Thyroid gland (tissue), 4 donors: ENCODE measurements at regions not wholly inside any gene's neighbourhood (a gene's known extent, or its start where the extent isn't known, plus 50 kb on each side); places are given as distances from the start of the nearest gene placed in this dataset.

ENCODE experiments used
- POLR2A ChIP-seq, 2 donors: fragments of 450-650 bp; IDR thresholded peaks; one replicate each; pipeline ENCODE4 v1.6.1; 2017; ENCODE audit warnings: antibody characterized with exemption in 2 of 2, mild to moderate bottlenecking in 2 of 2, moderate library complexity in 1 of 2
- TF ChIP-seq, protein P1 (sequence below), 6 experiments: fragments of 200-600 bp in 3 of 6; fragments of 450-650 bp in 3 of 6; sonication (generic) in 3 of 6; IDR thresholded peaks; one replicate each; pipeline ENCODE4 v1.5.1; 2016 to 2019; ENCODE audit warnings: antibody characterized with exemption in 6 of 6, mild to moderate bottlenecking in 2 of 6, inconsistent platforms in 1 of 6, moderate library complexity in 1 of 6

DNA sequence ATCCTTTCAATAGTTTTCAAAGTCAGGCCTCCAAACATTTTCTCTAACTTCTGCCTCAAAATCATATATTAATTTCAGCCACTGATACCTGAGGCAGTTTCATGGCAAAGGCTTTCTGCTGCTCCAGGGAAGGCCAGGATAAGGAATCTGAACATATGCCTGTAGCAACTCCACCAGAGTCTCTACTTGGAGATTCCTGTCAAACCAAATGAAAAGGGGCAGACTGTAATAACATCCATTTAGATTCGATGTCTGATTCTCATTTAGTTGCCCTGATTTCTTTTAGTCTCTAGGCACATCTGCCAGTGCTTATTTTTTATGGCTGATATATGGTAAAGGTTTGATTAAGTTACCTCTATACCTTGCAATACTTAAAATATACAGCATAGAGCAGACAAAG is 109.6 kb upstream of the ZNF385D start:
- TF ChIP-seq, protein P1, sequence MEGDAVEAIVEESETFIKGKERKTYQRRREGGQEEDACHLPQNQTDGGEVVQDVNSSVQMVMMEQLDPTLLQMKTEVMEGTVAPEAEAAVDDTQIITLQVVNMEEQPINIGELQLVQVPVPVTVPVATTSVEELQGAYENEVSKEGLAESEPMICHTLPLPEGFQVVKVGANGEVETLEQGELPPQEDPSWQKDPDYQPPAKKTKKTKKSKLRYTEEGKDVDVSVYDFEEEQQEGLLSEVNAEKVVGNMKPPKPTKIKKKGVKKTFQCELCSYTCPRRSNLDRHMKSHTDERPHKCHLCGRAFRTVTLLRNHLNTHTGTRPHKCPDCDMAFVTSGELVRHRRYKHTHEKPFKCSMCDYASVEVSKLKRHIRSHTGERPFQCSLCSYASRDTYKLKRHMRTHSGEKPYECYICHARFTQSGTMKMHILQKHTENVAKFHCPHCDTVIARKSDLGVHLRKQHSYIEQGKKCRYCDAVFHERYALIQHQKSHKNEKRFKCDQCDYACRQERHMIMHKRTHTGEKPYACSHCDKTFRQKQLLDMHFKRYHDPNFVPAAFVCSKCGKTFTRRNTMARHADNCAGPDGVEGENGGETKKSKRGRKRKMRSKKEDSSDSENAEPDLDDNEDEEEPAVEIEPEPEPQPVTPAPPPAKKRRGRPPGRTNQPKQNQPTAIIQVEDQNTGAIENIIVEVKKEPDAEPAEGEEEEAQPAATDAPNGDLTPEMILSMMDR (IDR thresholded peaks at IDR 0.05) = no peak
- TF ChIP-seq POLR2A (IDR thresholded peaks at IDR 0.05) = no peak
